Middle frontal gyrus (tissue), 1 donor: ENCODE measurements at regions not wholly inside any gene's neighbourhood (a gene's known extent, or its start where the extent isn't known, plus 50 kb on each side); places are given as distances from the start of the nearest gene placed in this dataset.

ENCODE experiments used
- DNase-seq: peaks from one replicate; pipeline ENCODE4 v3.0.0-alpha.2; 2015; ENCODE audit warnings: low spot score; ENCODE audit errors: extremely low spot score

DNA sequence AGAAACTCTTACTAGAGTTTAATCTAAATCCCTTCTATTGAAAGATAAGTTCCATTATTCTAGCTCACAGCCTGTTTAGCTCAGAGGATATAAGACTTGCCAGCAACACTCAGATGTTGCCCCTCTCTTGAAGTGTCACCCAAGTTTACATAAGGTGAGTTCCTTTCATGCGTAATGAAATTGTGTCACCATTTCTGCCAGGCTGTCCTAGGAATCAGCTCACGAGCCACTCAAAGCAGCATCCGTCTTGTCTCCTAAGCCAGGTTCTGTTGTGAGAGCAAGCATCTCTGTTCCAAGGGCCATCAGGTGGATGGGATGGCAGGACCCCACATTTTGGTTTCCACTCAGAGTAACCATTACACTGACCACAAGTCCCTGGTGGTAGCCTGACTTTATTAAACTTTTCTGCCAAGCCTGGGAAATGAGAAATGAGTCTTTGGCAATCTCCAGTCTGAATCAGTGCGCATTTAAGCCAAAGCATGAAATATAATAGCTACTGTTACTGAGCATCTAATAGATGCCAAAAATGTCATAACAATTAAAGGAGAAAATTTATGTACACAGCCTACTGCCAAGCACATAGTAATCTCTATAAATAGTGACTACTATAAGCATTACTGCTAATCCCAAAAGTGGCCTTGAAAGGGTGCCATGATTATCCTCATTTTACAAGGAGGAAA is 179.6 kb upstream of the MIR17HG start:
- no peak for DNase-seq

DNA sequence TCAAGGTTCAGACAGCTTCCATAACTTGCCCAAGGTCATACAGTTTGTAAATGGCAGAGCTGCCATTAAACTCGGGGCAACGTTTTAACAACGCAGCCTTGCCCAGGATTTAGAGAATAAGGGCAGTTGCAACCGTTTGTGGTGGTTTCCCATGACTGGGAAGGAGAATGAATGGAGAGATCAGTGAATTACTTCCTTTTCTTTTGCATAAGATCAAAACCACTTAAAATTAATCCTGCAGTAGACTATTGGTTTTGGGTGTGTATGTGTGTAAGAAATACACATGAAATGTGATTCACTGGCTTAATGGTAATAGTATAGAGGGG is 179.1 kb upstream of the MIR17HG start:
- DNase-seq = no peak

DNA sequence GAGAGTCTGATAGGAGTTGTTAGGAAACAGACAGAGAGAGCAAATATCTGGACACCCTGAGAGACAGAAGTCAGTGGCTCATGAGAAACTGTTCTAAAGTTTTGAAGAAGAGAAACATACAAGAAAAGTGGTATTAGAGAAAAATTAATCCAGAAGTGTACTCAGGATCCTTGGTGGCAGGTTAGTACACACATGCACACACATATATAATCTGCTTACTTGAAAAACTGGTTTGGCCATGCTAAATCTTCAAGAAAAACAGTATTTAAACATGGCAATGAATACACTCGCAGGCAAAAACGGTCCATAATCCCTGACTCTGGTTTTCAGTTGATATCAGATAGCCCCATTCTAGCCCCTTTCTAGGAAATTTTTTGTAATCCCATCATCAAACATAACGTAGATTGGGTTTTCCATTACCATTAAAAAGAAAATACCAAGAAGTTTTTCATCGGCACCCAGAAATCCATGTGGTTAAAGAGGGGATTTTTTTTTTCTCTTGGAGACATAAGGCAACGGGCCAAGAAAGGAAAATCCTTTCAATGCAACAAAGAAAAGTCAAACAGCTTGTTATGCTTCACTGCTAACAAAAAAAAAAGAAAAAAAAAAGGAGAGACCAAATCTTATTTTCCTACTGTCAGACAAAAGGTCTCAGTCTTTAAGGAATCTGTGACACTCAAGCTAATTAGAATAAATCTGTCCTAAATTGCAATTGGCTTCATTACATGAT is 178.0 kb upstream of the MIR17HG start:
- no peak for DNase-seq

DNA sequence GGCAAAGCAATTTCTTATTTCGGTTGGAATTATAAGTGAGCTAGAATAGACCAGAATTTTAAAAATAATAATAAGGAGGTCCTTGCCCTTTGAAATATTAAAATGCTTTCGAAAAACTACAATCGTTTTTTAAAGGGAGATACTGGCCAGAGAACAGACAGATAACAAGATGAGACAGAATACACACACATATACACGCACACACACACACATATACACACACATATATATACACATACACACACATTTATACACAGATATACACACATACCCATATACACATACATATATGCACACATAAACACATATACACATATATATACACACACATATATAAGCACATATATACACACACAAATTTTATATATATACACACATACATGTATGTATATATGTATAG is 175.3 kb upstream of the MIR17HG start:
- DNase-seq = no peak

DNA sequence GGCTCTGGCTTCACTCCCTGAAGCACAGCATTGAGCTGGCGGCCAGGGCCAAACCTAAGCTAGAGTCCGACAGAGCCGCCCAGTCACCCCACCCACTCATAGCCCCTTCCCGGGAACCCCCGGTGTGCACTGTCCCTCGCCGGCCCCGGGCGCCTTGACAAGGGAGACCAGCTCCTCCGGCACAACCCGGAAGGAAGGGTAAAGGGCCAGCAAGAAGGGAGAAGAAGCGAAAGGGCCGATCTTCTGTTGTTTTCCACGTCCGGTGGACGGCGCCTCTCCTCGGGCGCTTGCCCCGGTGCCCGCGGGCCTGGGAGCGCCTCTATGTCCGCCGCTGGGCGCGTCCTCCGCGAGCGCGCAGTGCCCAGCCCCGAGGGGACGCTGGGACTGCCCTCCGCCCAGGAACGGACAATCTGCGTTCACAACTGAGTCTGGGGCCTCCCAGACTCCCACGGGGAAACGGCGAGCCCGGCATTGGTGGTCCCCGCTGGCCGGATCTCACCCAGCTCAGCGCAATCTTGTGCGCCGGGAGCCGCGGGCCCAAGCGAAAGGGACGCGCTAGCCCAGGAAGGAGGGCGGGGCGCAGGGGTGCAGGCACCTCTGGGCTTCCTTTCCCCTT is 172.5 kb upstream of the MIR17HG start:
- DNase-seq = no peak

DNA sequence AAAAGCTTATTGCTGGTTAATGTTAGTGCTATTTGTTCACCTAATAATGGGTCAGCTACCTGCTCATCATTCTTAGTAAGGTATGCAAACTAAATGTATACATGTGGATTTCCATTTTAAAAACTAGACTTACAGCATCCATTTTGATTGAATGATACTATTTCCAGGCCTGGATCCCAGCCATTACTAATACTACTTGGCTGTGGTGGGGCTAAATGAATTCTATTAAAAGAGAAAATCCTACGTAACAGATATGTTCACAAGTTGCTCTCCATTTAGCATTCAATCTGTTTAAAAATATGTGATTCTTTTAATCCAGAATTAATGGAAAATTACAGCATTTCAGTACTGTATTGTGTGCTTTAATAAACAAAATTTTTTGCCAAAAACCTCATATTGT is 169.4 kb upstream of the MIR17HG start:
- DNase-seq = no peak

DNA sequence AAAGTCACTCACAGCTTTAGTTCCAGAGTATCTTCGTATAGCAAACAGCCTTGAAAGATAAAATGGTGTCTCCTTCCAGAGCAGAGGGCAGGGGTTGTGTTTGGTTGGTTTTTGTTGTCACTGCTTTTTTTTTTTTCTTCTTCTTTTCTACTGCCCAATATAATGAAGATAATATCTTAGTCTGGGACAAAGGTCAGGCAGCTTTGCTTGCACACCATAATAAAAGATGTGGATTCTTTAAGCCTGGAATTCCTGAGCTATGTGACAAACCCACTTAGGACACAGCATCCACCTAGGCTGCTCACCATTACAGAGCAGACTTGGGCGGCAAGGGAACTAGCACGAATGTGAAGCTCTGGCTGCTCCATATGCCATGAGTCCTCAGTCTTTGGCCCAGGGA is 165.6 kb upstream of the MIR17HG start:
- no peak for DNase-seq

DNA sequence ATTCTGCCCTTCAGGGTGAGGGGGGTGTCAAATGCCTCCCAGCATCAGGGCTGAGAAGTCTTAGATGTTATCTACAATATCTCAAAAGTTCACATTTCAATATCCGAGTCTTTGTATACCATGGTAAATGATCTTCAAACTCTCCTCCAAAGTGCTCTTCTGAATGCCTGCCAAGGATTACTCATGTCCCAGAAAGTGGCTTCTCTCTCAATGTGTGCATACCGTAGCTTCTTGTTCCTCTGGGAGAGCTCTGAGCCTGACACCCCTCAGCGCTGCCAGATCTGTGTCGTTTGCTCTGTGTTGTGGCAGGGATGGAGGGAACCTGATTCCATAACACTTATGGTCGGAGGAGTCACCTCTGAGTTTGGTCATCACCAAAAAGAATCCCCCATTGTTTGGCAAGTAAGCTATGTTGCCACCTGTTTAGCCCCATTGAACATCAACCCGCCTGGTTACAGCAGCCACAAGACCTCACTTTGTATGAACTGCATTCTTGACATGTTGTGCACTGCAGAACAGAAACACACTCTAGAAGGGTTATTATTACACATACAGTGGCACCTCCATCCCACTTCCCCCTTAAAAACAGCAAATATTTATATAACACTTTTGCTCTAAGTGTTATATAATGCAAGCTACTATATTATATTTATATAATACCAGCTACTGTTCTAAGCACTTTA is 163.1 kb upstream of the MIR17HG start:
- no peak for DNase-seq

DNA sequence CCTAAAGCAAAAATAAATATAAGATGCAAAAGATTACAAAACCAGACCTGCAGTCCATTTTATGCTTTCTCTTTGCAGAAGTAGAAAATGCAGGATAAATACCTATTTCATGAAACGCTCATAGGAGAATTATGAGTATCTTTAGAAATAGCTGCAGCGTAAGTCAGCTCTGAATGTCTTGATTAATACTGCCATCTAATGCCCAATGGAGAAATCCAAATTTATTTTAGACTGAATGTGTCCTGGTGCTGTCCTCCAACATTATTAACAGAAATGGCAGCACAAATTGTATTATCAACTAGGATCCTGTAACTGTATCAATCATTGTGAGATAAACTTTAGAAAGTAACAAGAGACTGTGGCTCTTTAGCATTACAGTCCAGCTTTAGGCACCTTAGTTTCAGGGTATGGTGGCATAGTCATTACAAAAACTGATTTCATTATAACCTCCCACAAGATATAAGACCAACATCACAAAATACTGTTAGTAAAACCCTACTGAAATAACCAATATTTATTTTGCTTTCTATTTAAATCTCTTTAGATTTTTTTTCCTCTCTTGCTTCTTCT is 162.1 kb upstream of the MIR17HG start:
- DNase-seq = no peak

DNA sequence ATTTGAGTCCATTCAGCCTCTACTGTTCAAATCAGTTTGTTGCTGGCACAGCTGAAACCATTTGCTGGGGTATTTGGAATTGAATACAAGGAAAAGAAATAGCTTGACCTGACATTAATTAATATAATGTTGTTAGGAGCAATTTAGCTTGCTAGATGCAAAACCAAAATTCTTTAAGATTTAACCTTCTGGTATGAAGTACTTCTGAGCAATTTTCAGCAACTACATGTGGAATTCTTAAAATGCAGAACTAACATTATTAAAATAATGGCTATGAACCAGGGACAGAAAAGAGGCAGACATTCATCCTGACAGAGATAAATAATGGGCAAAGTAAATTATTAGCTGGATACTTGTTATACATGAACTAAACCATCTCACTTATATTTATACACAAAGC is 160.0 kb upstream of the MIR17HG start:
- no peak for DNase-seq

DNA sequence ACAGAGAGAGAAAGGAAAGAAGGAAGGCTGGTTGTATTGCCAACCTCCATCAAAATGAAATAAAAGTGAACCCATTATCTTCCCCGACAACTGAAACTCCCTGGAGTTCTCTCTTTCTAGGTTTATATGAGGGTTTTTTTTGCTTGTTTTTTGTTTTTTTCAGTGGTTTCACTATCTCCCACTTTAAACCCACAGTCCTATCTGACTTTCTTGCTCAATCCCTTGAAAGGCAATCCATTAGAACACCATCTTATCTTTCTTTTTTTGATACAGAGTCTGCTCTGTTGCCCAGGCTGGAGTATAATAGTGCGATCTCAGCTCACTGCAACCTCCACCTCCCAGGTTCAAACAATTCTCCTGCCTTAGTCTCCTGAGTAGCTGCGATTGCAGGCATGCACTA is 158.0 kb upstream of the MIR17HG start:
- no peak for DNase-seq

DNA sequence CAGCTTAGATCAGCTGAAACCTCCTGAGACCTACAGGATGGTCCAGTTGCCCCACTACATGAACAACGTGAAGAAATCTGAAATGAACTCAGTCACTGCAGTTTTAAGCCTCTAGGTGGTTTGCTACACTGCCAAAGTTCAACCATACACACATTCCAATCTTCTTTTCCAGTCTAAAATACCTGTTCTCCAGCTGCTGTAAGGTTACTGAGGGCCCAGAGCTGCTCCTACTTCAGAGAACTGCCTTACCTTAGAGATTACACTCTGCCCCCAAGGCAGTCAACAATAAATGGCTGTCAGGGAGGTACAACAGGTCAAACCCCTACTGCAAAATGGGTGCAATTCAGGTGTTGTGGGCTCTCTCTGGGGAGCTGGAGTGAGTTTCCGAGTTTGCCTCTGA is 154.1 kb upstream of the MIR17HG start:
- no peak for DNase-seq

DNA sequence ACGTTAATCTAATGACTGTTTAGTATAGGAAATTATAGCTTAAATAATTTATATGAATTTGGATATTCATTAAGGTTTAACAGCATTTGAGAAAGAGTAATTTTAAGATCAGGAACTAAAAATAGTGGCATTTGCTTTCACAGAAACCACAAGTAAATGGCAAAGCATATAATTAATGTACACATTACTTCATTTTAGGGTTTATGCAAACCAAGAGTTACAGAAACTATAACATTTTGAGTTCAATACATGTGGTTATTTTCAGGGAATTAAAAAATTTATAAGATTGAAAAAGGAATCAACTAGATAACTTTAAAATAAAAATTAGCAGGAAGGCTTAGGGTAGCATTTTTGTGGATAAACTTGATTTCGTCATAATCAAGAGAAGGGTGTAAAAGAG is 151.7 kb upstream of the MIR17HG start:
- no peak for DNase-seq

DNA sequence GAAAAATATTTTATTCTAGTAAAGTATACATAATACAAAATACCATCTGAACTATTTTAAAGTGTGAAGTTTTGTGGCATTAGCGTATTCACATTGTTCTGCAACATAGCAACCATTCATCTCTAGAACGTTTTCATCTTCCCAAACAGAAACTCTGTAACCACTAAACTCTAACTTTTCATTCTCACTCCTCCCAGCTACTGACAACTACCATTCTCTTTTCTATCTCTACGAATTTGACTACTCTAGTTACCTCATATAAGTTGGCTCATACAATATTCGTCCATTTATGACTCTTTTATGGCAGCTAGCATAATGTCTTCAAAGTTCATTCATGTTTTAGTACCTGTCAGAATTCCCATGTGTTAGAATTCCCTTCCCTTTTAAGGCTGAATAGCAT is 150.5 kb upstream of the MIR17HG start:
- DNase-seq = no peak

DNA sequence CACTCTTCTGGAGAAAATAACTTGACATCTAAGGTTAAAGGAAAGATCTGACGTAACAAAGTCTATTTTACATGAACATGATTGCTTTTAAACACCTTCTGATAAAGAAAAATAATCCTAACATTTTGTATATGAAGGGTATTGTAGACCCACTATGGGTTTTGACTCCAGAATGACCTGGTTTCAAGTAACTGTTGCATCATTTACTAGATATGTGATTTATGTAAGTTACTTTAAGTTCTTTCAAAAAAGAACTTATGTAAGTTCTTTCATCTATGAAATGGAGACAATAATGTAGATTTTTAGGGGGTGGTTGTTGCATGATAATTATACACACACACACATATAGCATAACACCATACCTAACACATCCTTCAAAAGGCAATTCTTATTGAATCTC is 147.6 kb upstream of the MIR17HG start:
- DNase-seq = no peak

DNA sequence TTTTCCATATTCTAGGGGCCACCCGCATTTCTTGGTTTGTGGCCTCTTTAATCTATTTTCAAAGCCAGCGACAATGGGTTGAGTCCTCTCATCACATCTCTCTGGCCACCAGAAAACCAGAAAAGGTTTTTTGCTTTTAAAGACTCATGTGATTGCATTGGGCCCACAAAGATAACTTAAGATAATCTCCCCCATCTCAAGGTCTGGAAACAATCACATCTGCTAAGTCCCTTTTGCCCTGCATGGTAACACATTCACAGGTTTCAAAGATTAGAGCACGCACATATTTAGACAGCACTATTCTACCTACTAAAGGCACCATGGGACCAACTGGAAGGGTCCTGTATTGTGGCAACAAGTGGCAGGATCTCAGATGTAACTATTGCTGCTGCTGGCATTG is 147.0 kb upstream of the MIR17HG start:
- DNase-seq = no peak

DNA sequence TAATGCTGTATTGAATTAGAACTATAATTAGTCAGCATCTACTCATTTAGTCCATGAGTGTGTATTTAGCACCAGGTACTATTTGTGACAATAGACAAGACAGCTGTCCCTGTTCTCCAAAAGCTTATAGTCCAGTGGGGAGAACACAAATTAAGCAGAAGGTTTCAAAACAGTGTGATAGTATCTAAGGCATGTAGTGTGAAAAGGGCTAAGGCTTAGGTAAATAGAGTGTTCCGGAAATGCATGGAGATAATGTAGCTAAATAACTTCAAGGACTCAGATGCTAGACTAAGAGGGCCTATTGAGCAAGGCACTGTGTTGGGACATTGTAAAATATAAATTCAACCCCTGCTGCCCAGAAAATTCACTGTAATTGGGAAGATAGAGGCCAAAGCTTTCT is 144.1 kb upstream of the MIR17HG start:
- no peak for DNase-seq

DNA sequence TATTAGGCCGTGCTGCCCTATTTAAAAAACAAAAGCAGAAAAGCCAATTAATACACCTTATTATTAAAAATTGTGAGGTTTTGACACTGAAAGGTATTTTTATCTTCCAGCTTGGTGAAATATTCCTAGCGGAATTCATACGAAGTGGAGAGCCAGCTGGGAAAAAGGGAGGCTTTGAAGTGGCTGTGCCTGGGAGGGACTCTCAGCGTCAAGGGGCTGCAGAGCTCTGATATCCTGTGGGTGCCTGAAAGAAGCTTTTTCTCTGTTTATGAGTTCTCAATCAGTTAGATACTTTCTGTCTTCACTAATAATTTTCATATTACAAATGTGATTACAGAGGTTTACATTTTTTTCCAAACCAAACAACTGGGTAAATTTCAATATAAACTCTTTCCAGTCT is 140.2 kb upstream of the MIR17HG start:
- DNase-seq = no peak

DNA sequence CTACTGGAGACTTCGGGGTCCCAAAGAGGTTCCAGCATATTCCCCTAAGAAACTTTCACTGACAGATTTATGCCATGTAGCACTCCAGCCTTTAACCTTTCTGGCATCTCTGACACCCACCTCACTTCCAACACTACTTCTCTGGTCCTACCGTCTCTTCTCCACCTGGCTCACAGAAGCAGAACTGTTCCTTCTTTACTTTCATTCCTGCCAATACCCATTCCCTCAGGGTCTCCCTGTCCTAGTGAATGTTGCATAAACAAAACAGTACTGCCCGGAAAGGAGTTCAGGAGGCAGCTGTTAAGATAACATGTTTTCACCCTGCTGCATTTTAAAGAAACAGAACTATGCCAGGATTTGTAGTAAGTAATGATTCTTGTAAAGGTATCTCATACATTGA is 136.0 kb upstream of the MIR17HG start:
- no peak for DNase-seq

DNA sequence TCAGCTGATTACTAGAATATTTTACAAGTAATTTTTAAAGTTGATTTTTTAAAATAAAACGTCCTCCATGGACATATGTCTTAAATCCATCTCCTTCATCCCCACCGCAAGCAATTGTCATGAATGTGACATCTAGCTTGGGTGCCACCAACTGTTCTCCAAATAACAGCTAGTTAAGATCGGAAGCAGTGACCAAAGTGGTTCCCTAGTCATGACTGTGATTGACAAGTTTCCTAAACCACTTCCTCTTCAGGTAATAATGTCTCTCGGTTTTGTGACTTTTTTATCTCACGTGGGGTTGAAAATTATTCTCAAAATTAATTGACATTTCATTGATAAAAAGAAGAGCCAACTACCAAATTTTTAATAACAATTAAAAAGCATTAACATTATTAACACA is 135.3 kb upstream of the MIR17HG start:
- no peak for DNase-seq

DNA sequence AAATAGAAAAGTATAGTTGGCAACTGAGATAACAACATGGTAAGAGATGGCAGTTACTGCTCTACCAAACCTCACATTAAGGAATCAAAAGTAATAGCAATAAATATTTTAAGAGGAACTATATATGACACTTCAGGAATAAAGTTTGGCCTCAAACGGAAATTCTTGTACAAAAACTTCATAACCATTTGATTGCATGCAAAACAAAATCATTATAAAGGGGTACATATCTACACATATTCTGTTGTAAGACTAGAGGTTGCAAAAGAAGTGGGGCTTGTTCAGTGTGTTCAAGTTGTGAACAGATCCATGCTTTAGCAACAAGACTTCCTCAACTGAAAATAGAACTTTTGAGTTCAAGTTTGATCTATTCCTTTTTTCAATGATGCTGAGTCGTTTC is 133.5 kb upstream of the MIR17HG start:
- no peak for DNase-seq
